Pancreas (tissue), 10 donors: ENCODE measurements at regions not wholly inside any gene's neighbourhood (a gene's known extent, or its start where the extent isn't known, plus 50 kb on each side); places are given as distances from the start of the nearest gene placed in this dataset.

Experiments
- ATAC-seq, 4 donors: fragments of 200-7000 bp; cut with Tn5 transposase; one replicate each; pipeline versions ENCODE4 v1.8.0 to v1.9.1; 2020; ENCODE audit warnings: mild to moderate bottlenecking in 4 of 4, moderate library complexity in 4 of 4
- DNase-seq, 6 donors: peaks; one replicate each; pipeline ENCODE4 v3.0.0-alpha.2; 2020
- FAIRE-seq: peaks from 2 replicates; lab custom pipeline; 2012; peaks lifted over from hg19 to GRCh38; lab: Jason Lieb, UNC
- H3K27ac ChIP-seq, 4 donors: fragments of 200-600 bp; sonication (generic); 1 replicate in 3 of 4; 2 replicates in 1 of 4; pipeline versions ENCODE4 v1.5.0 to v1.8.0; 2020
- H3K27me3 ChIP-seq, 4 donors: fragments of 200-600 bp; one replicate each; pipeline ENCODE4 v1.8.0; 2021
- H3K36me3 ChIP-seq, 3 donors: fragments of 200-600 bp; sonication (generic) in 1 of 3; one replicate each; pipeline versions ENCODE4 v1.5.0 to v1.8.0; 2020 to 2021
- H3K4me1 ChIP-seq, 3 donors: fragments of 200-600 bp; one replicate each; pipeline ENCODE4 v1.8.0; 2021
- H3K4me3 ChIP-seq, 4 donors: fragments of 200-600 bp; sonication (generic) in 2 of 4; one replicate each; pipeline versions ENCODE4 v1.5.0 to v1.8.0; 2020 to 2021
- H3K9me3 ChIP-seq, 4 donors: fragments of 200-600 bp; one replicate each; pipeline ENCODE4 v1.8.0; 2021
- WGBS, 2 donors: extraction: QIAGEN DNeasy Blood & Tissue Kit; methylation state at CpG; one replicate each; pipeline ENCODE4 v1.1.7; 2013; 5-methylcytosine and 5-hydroxymethylcytosine counted together
- intact Hi-C, 3 donors: fragments of 100-400 bp; cut with DNase I; formaldehyde crosslinking; loops; one replicate each; pipeline versions ENCODE4 v1.11.1 to v1.14.2; 2022
- TF ChIP-seq, protein P1 (sequence below), 4 donors: fragments of 200-600 bp; sonication (generic) in 3 of 4; IDR thresholded peaks; one replicate each; pipeline versions ENCODE4 v1.5.0 to v1.8.0; 2021; ENCODE audit warnings: antibody characterized with exemption in 4 of 4
- donor health status: healthy with polysubstance abuse.
- donor health status: DM: no; HTN: no; CAD: no; lungs with moderate emphysema.
- donor health status: DM: no; HTN: no; CAD: no.
- donor health status: control.
- donor health status: control.
- donor health status: Bipolar disorder and iron deficiency.
- donor health status: DM: yes; HTN: yes; CAD: no.
- donor health status: DM: no; HTN: no; CAD: no.
- donor health status: DM: no; HTN: no; CAD: no.
- donor health status: DM: yes; HTN: yes; CAD: no.

- Histone ChIP-seq H3K27ac (no peak overlapping the region), H3K27me3 (no peaks in the 10 kb centered on the region), H3K4me3 (no peak overlapping the region), H3K36me3 (no peaks in the 10 kb centered on the region), H3K9me3 (no peaks in the 10 kb centered on the region), H3K4me1 (peaks cover 0 to 8% (median 0%) of the 10 kb centered on the region in 3 donors)
- no peak for FAIRE-seq
- TF ChIP-seq, protein P1, sequence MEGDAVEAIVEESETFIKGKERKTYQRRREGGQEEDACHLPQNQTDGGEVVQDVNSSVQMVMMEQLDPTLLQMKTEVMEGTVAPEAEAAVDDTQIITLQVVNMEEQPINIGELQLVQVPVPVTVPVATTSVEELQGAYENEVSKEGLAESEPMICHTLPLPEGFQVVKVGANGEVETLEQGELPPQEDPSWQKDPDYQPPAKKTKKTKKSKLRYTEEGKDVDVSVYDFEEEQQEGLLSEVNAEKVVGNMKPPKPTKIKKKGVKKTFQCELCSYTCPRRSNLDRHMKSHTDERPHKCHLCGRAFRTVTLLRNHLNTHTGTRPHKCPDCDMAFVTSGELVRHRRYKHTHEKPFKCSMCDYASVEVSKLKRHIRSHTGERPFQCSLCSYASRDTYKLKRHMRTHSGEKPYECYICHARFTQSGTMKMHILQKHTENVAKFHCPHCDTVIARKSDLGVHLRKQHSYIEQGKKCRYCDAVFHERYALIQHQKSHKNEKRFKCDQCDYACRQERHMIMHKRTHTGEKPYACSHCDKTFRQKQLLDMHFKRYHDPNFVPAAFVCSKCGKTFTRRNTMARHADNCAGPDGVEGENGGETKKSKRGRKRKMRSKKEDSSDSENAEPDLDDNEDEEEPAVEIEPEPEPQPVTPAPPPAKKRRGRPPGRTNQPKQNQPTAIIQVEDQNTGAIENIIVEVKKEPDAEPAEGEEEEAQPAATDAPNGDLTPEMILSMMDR (IDR thresholded peaks at IDR 0.05): no peak
- WGBS, 2 donors: 84 to 87% methylated on average over 5 of the region's 5 CpGs
- no peak for ATAC-seq
- intact Hi-C loops: no loop called here
- DNase-seq: no peak
Observed at GRCh38 chr12:19857204-19857603, 417.9 kb downstream of the AEBP2 start.

DNA sequence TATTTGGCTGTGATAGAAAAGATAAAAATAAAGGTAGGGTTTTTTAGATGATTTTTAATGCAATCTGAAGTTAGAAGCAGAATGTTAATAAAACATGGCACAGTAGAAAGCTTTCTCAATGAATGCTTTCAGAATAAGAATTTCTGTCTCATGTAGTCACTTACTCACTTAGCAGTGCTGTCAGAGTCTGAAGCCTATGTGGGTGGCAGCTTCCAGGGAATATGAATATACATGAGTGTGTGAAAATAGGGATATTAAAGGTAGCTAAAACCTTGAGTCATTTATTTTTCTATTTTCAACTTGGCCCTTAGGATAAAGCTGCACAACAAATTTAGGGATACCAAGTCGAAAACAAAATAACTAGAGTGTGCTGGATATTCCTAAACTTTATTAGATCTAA, 427.9 kb downstream of the AEBP2 start:
- TF ChIP-seq, protein P1 (IDR thresholded peaks at IDR 0.05): no peak

GRCh38 chr12:19867970-19868369, 428.7 kb downstream of the AEBP2 start:
- Histone ChIP-seq H3K9me3 (no peaks in the 10 kb centered on the region), H3K27me3 (no peaks in the 10 kb centered on the region), H3K4me3 (no peak overlapping the region), H3K36me3 (no peaks in the 10 kb centered on the region), H3K27ac (no peak overlapping the region), H3K4me1 (no peaks in the 10 kb centered on the region)
- intact Hi-C loops: no loop called here
- FAIRE-seq: no peak
- no peak for DNase-seq
- 32 to 88% methylated on average over 2 of the region's 2 CpGs for WGBS, 2 donors
- TF ChIP-seq, protein P1 (IDR thresholded peaks at IDR 0.05): no peak
- no peak for ATAC-seq

More for the DNA sequence above, 427.9 kb downstream of the AEBP2 start:
- Histone ChIP-seq H3K4me1 (no peaks in the 10 kb centered on the region), H3K36me3 (no peaks in the 10 kb centered on the region), H3K27me3 (no peaks in the 10 kb centered on the region), H3K4me3 (no peak overlapping the region), H3K9me3 (no peaks in the 10 kb centered on the region), H3K27ac (no peak overlapping the region)
- ATAC-seq (no peak), FAIRE-seq (no peak), DNase-seq (no peak)
- intact Hi-C loops: no loop called here
- WGBS, 2 donors: 72 to 81% methylated on average over 1 of the region's 1 CpG

- Histone ChIP-seq H3K4me3 (no peak overlapping the region), H3K27ac (no peak overlapping the region), H3K36me3 (no peaks in the 10 kb centered on the region), H3K27me3 (no peaks in the 10 kb centered on the region), H3K9me3 (no peaks in the 10 kb centered on the region), H3K4me1 (no peaks in the 10 kb centered on the region)
- intact Hi-C loops: no loop called here
- FAIRE-seq (no peak), DNase-seq (no peak), ATAC-seq (no peak)
- TF ChIP-seq, protein P1 (IDR thresholded peaks at IDR 0.05): no peak
- WGBS, 2 donors: 85 to 95% methylated on average over 5 of the region's 5 CpGs
Observed at GRCh38 chr12:19869413-19869812, 430.1 kb downstream of the AEBP2 start.

DNA sequence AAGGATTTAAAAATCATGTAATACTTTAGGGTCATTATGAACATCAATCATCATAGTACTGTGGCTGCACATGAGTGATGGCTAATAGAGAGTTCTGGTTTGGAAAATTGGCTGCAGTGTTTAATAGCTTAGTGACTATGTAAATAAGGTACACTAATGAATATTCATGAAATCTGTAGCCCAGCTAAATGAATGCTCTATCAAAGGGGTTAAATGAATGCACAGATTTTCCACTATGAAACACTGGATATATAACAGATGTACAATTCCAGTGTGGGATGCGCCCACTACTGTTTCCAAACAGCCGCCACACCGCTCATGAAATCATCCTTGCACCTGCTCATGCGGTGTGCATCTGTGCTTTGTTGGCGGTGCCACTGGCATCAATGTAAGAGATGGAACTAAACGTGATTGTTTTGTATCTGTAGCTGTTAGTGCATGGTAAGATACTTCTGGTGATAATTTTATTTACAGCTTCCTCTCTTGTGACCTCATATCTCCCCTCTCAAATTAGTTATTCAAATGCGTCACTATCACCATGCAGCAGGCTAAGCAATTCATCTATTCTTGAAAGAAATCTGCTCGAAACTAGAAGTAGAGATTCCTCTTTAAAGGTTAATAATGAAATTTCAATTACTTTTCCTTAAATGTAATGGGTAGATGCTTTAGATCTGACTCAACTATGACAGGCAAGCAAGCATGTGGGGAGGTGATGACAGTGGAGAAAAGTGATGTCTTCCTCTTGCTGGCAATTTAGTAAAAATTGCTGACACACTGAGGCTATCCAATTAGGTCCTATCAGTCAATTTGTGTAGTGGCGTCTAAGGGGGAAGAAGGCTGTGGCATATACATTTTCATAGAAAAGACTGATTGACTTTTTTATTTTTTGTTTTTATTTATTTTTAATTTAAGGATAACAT, 433.6 kb downstream of the AEBP2 start:
- ATAC-seq (no peak), FAIRE-seq (no peak), DNase-seq (no peak)
- Histone ChIP-seq H3K27ac (no peak overlapping the region), H3K9me3 (no peaks in the 10 kb centered on the region), H3K4me3 (no peak overlapping the region), H3K36me3 (no peaks in the 10 kb centered on the region), H3K4me1 (no peaks in the 10 kb centered on the region), H3K27me3 (no peaks in the 10 kb centered on the region)
- intact Hi-C loops: no loop called here
- 78 to 86% methylated on average over 9 of the region's 9 CpGs for WGBS, 2 donors
- TF ChIP-seq, protein P1 (IDR thresholded peaks at IDR 0.05): no peak
